AG09319 (cell line): ENCODE measurements at regions not wholly inside any gene's neighbourhood (a gene's known extent, or its start where the extent isn't known, plus 50 kb on each side); places are given as distances from the start of the nearest gene placed in this dataset.

Source experiments
- DNase-seq: peaks from one replicate; pipeline ENCODE4 v3.0.0-alpha.2; 2010; ENCODE audit warnings: low read depth; ENCODE audit errors: extremely low read depth
- TF ChIP-seq, protein P1 (sequence below): IDR thresholded peaks from 2 replicates; pipeline ENCODE4 v1.5.1; 2011; ENCODE audit warnings: low read depth, mild to moderate bottlenecking, inconsistent platforms, low read length, moderate library complexity

- TF ChIP-seq, protein P1, sequence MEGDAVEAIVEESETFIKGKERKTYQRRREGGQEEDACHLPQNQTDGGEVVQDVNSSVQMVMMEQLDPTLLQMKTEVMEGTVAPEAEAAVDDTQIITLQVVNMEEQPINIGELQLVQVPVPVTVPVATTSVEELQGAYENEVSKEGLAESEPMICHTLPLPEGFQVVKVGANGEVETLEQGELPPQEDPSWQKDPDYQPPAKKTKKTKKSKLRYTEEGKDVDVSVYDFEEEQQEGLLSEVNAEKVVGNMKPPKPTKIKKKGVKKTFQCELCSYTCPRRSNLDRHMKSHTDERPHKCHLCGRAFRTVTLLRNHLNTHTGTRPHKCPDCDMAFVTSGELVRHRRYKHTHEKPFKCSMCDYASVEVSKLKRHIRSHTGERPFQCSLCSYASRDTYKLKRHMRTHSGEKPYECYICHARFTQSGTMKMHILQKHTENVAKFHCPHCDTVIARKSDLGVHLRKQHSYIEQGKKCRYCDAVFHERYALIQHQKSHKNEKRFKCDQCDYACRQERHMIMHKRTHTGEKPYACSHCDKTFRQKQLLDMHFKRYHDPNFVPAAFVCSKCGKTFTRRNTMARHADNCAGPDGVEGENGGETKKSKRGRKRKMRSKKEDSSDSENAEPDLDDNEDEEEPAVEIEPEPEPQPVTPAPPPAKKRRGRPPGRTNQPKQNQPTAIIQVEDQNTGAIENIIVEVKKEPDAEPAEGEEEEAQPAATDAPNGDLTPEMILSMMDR: no peak
- no peak for DNase-seq
Observed at GRCh38 chr6:139433631-139434419, 59.4 kb upstream of the CITED2 start.

GRCh38 chr6:139431602-139431956, 57.1 kb upstream of the CITED2 start:
- TF ChIP-seq, protein P1: no peak
- no peak for DNase-seq

DNA sequence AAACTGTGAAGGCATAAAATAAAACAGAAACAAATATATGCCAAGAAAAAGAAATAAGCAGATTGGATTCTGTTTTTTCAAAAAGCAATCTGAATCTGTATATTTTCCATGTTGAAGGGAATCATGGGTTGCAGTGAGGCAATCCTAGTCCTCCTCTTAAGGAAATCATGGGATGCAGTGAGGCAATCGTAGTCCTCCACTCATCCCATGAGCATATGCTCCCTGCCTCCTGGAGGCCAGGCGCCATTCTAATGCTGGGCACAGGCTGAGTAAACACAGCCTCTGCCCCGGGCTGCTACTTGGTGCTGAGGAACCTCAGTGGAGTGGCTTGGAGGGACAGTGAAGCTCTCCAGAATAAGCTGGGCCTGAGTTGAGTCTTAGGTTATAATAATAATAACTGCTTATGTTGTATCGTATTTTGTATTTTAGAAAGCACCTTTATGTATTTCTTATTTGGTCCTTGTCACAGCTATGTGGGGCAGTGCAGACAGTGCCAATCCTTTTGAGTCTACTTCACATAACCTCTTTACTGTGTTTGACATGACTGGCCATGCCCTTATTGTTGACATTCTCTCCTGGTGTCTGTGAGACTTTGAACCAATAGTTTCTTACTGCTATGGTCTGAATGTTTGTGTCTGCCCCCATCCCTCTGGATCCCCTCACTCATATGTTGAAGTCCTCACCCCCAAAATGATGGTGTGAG, 56.6 kb upstream of the CITED2 start:
- TF ChIP-seq, protein P1: no peak
- DNase-seq: no peak

- no peak for DNase-seq
- TF ChIP-seq, protein P1: no peak
Observed at GRCh38 chr6:139429580-139430145, 55.2 kb upstream of the CITED2 start.

DNA sequence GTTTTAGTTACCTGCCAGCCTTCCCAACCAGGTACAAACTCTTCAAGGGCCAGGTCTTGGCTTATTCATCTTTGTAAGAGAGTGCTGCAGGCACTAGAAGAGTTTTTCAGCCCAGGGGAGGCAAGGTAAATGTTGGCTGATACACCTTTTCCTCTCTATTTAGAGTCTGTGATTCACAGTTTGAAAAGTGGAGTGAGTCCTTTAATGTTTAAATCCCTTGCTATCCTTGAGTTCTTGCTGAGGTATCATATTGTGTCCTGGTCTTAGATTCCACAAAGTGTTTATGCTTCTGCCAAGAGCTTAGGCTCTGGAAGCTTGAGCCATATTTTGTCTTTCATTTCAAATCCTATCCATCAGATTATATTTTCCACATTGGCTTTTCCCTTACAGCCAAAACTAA, 52.8 kb upstream of the CITED2 start:
- TF ChIP-seq, protein P1: no peak

DNA sequence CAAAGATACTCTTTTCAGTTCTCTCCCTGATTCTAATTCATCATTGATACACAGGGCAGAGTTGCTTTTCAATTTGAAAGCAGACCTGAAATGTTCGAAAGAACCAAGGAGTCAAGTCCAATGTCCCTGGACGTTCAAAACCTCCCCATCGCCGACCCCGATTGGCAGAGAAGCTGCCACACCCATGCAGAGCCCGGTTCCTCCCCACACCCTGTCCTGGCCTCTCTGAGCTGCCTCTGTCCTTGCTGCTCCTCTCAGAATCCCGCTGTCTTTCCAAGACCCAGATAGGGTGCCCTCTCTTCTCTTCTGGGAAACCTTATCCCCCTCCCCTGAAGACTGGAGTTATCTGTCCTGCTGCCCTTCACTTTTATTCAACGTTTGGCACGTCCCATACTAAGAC, 52.3 kb upstream of the CITED2 start:
- TF ChIP-seq, protein P1: no peak
- DNase-seq: no peak

More for the DNA sequence above, 52.8 kb upstream of the CITED2 start:
- DNase-seq: no peak

DNA sequence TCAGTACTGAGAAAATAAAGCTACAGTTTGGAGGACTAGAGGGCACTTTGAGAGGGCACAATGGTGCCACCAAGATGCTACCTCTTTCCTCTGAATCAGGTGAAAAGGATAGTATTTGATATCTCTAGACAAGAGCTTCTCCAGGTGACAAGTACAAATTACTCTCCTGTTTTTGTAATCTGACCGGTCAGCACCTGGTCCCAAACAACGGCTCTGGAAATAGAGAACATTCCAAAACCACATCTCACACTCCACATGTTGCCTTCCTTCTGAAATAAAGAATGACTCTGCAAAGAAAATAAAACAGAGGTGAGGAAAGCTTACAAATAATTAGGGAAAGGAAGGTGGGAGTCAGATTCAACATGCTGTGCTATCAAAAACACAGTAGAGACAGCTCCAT, 51.3 kb upstream of the CITED2 start:
- DNase-seq: no peak
- TF ChIP-seq, protein P1: no peak
